ENCODE measurements at regions not wholly inside any gene's neighbourhood (a gene's known extent, or its start where the extent isn't known, plus 50 kb on each side); places are given as distances from the start of the nearest gene placed in this dataset.

DNA sequence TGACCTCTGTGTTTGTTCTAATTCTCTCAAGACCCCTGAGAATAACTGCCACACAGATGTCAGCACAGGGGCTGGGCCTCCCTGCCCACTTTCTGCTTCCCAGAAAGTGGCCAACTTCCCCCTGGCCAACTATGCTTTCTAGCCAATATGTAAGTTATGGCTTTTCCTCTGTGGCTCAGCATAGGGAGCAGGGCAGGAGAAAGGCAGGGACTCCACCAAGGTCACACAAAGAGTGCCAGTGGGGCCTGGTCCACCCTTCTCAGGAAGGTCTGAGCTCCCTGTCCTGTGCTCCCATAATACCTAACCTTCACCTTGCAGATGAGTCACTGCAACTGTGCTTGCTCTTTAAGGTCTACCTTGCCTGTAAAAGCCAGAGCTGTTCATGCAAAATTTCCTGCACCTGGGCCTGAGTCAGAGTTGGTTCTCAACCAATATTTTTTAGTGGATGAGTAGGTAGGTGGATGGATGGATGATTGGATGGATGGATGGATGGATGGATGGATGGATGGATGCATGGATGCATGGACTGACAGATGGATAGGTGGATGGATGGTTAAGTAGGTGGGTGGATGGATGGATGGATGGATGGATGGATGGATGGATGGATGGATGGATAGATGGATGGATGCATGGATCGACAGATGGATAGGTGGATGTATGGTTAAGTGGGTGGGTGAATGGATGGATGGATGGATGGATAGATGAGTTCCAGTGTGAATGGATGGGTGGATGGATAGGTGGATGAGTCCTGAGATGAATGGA is 64.2 kb downstream of the DIO3 start:
- DNase-seq (ENCODE audit: low read depth, low spot score) (no peak), ATAC-seq (no peak)
- Histone ChIP-seq H3K4me3 (ENCODE audit: low read depth in 2 of 2, low read length in 2 of 2) (no peak overlapping the region), H3K27me3 (ENCODE audit: control insufficient read depth, insufficient read depth, low read length) (no peaks in the 10 kb centered on the region), H3K9me3 (ENCODE audit: control insufficient read depth, insufficient read depth, low read depth, low read length) (no peaks in the 10 kb centered on the region), H3K36me3 (ENCODE audit: control insufficient read depth, insufficient read depth, low read length) (no peaks in the 10 kb centered on the region), H3K27ac (ENCODE audit: low read length) (no peak overlapping the region), H3K4me1 (ENCODE audit: control insufficient read depth, insufficient read depth, low read length) (peaks cover 3% of the 10 kb centered on the region; the same call in 1 of the 2 replicates)
- in situ Hi-C loops (cut with HindIII; ENCODE audit: low pct_unique_long_range_greater_than_20kb, low sequenced_read_pairs) (no loop called here), intact Hi-C loops (cut with micrococcal nuclease; ENCODE audit: unreplicated experiment) (no loop called here)
- BruUV-seq (replicated peaks), result no TSS peak
- CTCF ChIA-PET, result no interaction called here
- TF ChIP-seq, protein P1, sequence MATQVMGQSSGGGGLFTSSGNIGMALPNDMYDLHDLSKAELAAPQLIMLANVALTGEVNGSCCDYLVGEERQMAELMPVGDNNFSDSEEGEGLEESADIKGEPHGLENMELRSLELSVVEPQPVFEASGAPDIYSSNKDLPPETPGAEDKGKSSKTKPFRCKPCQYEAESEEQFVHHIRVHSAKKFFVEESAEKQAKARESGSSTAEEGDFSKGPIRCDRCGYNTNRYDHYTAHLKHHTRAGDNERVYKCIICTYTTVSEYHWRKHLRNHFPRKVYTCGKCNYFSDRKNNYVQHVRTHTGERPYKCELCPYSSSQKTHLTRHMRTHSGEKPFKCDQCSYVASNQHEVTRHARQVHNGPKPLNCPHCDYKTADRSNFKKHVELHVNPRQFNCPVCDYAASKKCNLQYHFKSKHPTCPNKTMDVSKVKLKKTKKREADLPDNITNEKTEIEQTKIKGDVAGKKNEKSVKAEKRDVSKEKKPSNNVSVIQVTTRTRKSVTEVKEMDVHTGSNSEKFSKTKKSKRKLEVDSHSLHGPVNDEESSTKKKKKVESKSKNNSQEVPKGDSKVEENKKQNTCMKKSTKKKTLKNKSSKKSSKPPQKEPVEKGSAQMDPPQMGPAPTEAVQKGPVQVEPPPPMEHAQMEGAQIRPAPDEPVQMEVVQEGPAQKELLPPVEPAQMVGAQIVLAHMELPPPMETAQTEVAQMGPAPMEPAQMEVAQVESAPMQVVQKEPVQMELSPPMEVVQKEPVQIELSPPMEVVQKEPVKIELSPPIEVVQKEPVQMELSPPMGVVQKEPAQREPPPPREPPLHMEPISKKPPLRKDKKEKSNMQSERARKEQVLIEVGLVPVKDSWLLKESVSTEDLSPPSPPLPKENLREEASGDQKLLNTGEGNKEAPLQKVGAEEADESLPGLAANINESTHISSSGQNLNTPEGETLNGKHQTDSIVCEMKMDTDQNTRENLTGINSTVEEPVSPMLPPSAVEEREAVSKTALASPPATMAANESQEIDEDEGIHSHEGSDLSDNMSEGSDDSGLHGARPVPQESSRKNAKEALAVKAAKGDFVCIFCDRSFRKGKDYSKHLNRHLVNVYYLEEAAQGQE (IDR thresholded peaks at IDR 0.05; ENCODE audit: insufficient read depth in 1 of 2, low read depth in 2 of 2, low read length in 1 of 2), result no peak
- TF ChIP-seq POLR2AphosphoS5 (IDR thresholded peaks at IDR 0.05; ENCODE audit: low read depth, low read length) (no peak), SIN3A (IDR thresholded peaks at IDR 0.05; ENCODE audit: borderline replicate concordance, insufficient read depth, low read depth, low read length) (no peak), TCF7L2 (IDR thresholded peaks at IDR 0.05; ENCODE audit: low read depth, low read length) (no peak)
- TF ChIP-seq, protein P2, sequence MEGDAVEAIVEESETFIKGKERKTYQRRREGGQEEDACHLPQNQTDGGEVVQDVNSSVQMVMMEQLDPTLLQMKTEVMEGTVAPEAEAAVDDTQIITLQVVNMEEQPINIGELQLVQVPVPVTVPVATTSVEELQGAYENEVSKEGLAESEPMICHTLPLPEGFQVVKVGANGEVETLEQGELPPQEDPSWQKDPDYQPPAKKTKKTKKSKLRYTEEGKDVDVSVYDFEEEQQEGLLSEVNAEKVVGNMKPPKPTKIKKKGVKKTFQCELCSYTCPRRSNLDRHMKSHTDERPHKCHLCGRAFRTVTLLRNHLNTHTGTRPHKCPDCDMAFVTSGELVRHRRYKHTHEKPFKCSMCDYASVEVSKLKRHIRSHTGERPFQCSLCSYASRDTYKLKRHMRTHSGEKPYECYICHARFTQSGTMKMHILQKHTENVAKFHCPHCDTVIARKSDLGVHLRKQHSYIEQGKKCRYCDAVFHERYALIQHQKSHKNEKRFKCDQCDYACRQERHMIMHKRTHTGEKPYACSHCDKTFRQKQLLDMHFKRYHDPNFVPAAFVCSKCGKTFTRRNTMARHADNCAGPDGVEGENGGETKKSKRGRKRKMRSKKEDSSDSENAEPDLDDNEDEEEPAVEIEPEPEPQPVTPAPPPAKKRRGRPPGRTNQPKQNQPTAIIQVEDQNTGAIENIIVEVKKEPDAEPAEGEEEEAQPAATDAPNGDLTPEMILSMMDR (IDR thresholded peaks at IDR 0.05), result no peak
- POLR2A ChIA-PET, result no interaction called here

DNA sequence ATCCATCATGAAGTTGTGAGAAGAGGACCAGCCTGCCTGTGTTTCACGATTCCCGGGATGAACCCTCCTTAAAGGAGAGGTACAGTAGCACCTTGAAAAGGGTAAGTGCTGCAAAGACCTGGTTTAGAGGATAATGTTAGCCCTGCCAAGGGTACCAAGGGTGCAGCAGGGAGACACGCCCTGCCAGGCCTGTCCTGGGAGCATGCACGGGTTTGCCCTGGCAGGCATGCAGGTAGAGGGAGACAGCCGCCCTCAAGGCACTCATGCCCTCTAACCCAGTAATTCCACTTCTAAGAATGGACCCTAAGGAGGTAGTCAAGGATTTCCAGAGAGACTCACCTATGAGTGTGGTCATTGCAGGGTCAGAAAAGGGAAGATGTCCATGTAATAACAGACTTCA is 65.0 kb downstream of the DIO3 start:
- intact Hi-C loops (cut with micrococcal nuclease; ENCODE audit: unreplicated experiment), result no loop called here
- in situ Hi-C loops (cut with HindIII; ENCODE audit: low pct_unique_long_range_greater_than_20kb, low sequenced_read_pairs), result no loop called here
- Histone ChIP-seq H3K4me1 (ENCODE audit: control insufficient read depth, insufficient read depth, low read length) (peaks cover 3% of the 10 kb centered on the region; the same call in 1 of the 2 replicates), H3K4me3 (ENCODE audit: low read depth in 2 of 2, low read length in 2 of 2) (no peak overlapping the region), H3K9me3 (ENCODE audit: control insufficient read depth, insufficient read depth, low read depth, low read length) (no peaks in the 10 kb centered on the region), H3K27ac (ENCODE audit: low read length) (no peak overlapping the region), H3K27me3 (ENCODE audit: control insufficient read depth, insufficient read depth, low read length) (no peaks in the 10 kb centered on the region), H3K36me3 (ENCODE audit: control insufficient read depth, insufficient read depth, low read length) (no peaks in the 10 kb centered on the region)
- TF ChIP-seq, protein P2 (IDR thresholded peaks at IDR 0.05), result no peak
- TF ChIP-seq SIN3A (IDR thresholded peaks at IDR 0.05; ENCODE audit: borderline replicate concordance, insufficient read depth, low read depth, low read length) (no peak), TCF7L2 (IDR thresholded peaks at IDR 0.05; ENCODE audit: low read depth, low read length) (no peak), POLR2AphosphoS5 (IDR thresholded peaks at IDR 0.05; ENCODE audit: low read depth, low read length) (no peak)
- TF ChIP-seq, protein P1 (IDR thresholded peaks at IDR 0.05; ENCODE audit: insufficient read depth in 1 of 2, low read depth in 2 of 2, low read length in 1 of 2), result no peak
- CTCF ChIA-PET, result no interaction called here
- no TSS peak for BruUV-seq (replicated peaks)
- ATAC-seq (no peak), DNase-seq (ENCODE audit: low read depth, low spot score) (no peak)
- POLR2A ChIA-PET, result no interaction called here
